Neutrophil (primary cell): ENCODE measurements at regions not wholly inside any gene's neighbourhood (a gene's known extent, or its start where the extent isn't known, plus 50 kb on each side); places are given as distances from the start of the nearest gene placed in this dataset.
"Not testable (repeated sequence)": the region's sequence is repeated elsewhere in the genome, so short reads cannot be mapped to it uniquely, and the experiment has no call there.

Source experiments
- H3K27ac ChIP-seq: fragments of 200-600 bp; sonication (generic); 2 replicates; pipeline ENCODE4 v1.5.1; 2016; ENCODE audit warnings: mild to moderate bottlenecking, moderate library complexity
- H3K27me3 ChIP-seq: fragments of 200-600 bp; sonication (generic); 2 replicates; pipeline ENCODE4 v1.6.0; 2016; ENCODE audit warnings: mild to moderate bottlenecking
- H3K36me3 ChIP-seq: fragments of 200-600 bp; sonication (generic); 2 replicates; pipeline ENCODE4 v1.5.1; 2017
- H3K4me1 ChIP-seq, 2 experiments: fragments of 200-600 bp in 1 of 2; sonication (generic) in 1 of 2; 1 replicate in 1 of 2; 2 replicates in 1 of 2; pipeline versions ENCODE4 v1.5.1 to v1.6.1; 2013 to 2016; ENCODE audit warnings: low read depth in 1 of 2, low read length in 1 of 2, mild to moderate bottlenecking in 1 of 2, moderate library complexity in 1 of 2; ENCODE audit not compliant: control insufficient read depth in 1 of 2, insufficient read depth in 1 of 2
- H3K4me3 ChIP-seq, 2 experiments: fragments of 200-600 bp in 1 of 2; sonication (generic) in 1 of 2; 1 replicate in 1 of 2; 2 replicates in 1 of 2; pipeline ENCODE4 v1.5.1; 2013 to 2016; ENCODE audit warnings: low read depth in 1 of 2, low read length in 1 of 2, mild to moderate bottlenecking in 1 of 2, moderate library complexity in 1 of 2
- H3K9me3 ChIP-seq: fragments of 200-600 bp; sonication (generic); 2 replicates; pipeline ENCODE4 v1.5.1; 2016
- TF ChIP-seq, protein P1 (sequence below): fragments of 200-600 bp; sonication (generic); IDR thresholded peaks from 2 replicates; pipeline ENCODE4 v1.5.1; 2016; ENCODE audit warnings: antibody characterized with exemption

DNA sequence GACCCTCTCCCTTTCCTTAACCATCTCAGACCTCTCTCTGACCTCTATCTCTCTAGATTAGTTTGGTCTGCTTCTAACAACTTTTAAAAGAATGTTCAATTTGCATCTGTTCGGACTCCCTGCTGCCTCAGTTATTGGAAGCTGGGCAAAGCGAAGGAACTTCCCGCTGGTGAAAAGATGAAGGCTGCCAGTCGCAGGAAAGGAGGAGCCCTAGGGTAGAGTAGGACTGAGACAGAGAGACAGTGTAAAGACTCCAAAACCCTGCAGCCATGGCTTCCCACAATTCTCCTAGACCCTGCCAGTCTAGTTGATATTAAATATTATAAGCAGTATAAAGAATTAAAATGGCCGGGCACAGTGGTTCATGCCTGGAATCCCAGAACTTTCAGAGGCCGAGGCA lies 581.8 kb downstream of the EPM2A start:
- Histone ChIP-seq H3K27me3 (no peaks in the 10 kb centered on the region), H3K4me1 (no peaks in the 10 kb centered on the region), H3K27ac (no peak overlapping the region), H3K4me3 (no peak overlapping the region), H3K9me3 (no peaks in the 10 kb centered on the region), H3K36me3 (no peaks in the 10 kb centered on the region)
- TF ChIP-seq, protein P1, sequence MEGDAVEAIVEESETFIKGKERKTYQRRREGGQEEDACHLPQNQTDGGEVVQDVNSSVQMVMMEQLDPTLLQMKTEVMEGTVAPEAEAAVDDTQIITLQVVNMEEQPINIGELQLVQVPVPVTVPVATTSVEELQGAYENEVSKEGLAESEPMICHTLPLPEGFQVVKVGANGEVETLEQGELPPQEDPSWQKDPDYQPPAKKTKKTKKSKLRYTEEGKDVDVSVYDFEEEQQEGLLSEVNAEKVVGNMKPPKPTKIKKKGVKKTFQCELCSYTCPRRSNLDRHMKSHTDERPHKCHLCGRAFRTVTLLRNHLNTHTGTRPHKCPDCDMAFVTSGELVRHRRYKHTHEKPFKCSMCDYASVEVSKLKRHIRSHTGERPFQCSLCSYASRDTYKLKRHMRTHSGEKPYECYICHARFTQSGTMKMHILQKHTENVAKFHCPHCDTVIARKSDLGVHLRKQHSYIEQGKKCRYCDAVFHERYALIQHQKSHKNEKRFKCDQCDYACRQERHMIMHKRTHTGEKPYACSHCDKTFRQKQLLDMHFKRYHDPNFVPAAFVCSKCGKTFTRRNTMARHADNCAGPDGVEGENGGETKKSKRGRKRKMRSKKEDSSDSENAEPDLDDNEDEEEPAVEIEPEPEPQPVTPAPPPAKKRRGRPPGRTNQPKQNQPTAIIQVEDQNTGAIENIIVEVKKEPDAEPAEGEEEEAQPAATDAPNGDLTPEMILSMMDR, result no peak

DNA sequence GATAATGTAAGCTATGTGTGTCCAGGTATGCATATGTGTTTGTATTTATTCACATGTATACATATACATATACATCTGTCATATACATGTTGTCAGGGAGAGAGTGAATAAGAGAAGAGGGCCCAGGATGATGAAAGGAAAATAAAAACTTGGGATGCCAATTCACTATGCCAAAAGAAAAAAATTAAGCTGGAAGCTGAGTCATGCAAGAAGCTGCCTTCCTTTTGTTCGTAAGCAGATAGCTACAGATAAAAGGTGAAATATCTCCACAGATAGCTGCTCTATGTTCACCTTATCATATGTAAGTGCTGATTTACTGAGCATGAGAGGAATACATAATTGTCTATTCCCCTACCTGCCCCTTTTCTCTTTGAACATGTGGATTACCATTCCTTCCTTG lies 579.9 kb downstream of the EPM2A start:
- Histone ChIP-seq H3K36me3 (no peaks in the 10 kb centered on the region), H3K4me3 (no peak overlapping the region), H3K27me3 (no peaks in the 10 kb centered on the region), H3K27ac (no peak overlapping the region), H3K4me1 (no peaks in the 10 kb centered on the region), H3K9me3 (no peaks in the 10 kb centered on the region)
- TF ChIP-seq, protein P1, result no peak

DNA sequence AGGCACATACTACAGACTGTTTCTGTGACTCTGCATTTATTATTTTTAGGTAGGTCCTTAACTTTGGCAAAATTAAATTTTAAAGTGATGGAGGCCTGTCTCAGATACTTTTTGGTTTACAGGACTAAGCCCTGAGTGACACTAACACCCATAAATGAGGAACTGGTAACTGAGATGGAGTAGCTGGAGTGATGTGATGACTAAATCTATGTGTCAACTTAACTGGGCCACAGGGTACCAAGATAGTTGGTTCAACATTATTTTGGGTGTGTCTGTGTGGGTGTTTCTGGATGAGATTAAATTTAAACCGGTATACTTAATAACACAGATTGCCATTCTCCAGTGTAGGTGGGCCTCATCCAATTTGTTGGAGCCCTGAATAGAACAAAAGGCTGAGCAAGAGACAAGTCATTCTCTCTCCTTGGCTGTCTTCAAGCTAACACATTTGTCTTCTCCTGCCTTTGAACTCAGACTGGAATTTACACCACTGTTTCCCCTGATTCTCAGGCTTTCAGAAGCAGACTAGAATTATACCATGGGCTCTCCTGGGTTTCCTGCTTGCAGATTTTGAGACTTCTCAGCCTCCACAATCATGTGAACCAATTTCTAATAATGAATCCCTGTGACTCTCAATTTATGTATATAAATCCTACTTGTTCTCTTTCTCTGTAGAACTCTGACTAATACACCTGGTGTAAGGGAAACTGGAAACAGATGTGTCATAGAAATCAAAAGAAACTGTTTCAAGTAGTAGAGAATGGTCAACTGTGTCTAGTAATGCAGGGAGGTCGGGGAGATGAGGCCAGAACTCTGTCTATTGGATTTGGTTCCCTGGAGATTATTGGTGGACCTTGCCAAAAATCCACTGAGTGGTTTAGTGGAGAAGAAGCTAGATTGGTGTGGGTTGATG lies 579.2 kb downstream of the EPM2A start:
- no peak overlapping the region for H3K27ac ChIP-seq

DNA sequence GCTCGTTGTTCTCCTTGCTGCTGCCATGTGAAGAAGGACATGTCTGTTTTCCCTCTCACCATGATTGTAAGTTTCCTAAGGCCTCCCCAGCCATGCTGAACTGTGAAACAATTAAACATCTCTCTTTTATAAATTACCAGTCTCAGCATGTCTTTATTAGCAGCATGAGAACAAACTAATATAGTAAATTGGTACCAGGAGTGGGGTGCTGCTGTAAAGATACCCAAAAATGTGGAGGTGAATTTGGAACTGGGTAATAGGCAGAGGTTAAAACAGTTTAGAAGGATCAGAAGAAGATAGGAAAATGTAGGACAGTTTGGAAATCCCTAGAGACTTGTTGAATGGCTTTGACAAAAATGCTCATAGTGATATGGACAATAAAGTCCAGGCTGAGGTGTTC lies 576.7 kb downstream of the EPM2A start:
- H3K36me3 ChIP-seq, H3K27me3 ChIP-seq, H3K4me3 ChIP-seq, H3K4me1 ChIP-seq, H3K9me3 ChIP-seq, H3K27ac ChIP-seq: not testable (repeated sequence)

More for the DNA sequence above, 579.2 kb downstream of the EPM2A start:
- H3K27me3 ChIP-seq, result no peaks in the 10 kb centered on the region
- TF ChIP-seq, protein P1, result no peak
- H3K36me3 ChIP-seq, result no peaks in the 10 kb centered on the region
- H3K4me1 ChIP-seq, result no peaks in the 10 kb centered on the region
- H3K4me3 ChIP-seq, result no peak overlapping the region
- H3K9me3 ChIP-seq, result no peaks in the 10 kb centered on the region

DNA sequence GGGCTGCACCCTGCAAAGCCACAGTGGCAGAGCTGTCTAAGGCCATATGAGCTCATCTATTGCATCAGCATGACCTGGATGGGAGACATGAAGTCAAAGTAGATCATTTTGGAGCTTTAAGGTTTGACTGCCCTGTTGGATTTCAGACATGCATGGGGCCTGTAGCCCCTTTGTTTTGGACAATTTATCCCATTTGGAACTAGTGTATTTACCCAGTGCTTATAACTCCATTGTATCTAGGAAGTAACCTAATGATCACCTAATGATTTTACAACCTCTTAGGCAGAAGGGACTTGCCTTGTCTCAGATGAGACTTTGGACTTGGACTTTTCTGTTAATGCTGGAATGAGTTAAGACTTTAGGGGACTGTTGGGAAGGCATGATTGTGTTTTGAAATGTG lies 575.4 kb downstream of the EPM2A start:
- no peaks in the 10 kb centered on the region for H3K9me3 ChIP-seq
- no peak overlapping the region for H3K4me3 ChIP-seq
- TF ChIP-seq, protein P1, result no peak
- no peak overlapping the region for H3K27ac ChIP-seq
- no peaks in the 10 kb centered on the region for H3K27me3 ChIP-seq
- no peaks in the 10 kb centered on the region for H3K4me1 ChIP-seq
- H3K36me3 ChIP-seq, result no peaks in the 10 kb centered on the region

DNA sequence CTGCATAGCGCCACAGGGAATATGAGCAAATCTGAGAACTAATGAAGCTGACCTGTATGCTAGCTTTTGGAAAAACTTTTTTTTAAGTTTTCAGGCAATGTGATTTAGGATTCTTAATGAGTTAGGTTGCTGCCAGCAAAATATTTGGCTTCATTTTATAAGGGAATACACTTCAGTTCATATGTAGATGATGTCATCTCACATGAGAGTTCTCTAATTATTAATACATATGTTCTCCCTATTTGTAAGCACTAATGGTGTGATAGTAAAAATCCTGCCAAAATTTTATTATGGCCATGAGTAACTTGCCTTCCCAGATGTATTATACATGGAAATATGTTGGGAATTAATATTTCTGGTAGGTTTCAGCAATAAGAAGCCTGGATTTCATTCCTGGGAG lies 573.8 kb downstream of the EPM2A start:
- Histone ChIP-seq H3K4me1 (no peaks in the 10 kb centered on the region), H3K36me3 (no peaks in the 10 kb centered on the region), H3K9me3 (no peaks in the 10 kb centered on the region), H3K4me3 (no peak overlapping the region), H3K27ac (no peak overlapping the region), H3K27me3 (no peaks in the 10 kb centered on the region)
- TF ChIP-seq, protein P1, result no peak
